NCI-H1105 treated with DMSO at 0.1 percent for 48 hours (cell line): ENCODE measurements at regions not wholly inside any gene's neighbourhood (a gene's known extent, or its start where the extent isn't known, plus 50 kb on each side); places are given as distances from the start of the nearest gene placed in this dataset.
A peak's percentile ranks its signal among the peaks of the same experiment; 100 is the strongest.
"Not testable (repeated sequence)": the region's sequence is repeated elsewhere in the genome, so short reads cannot be mapped to it uniquely, and the experiment has no call there.

Experiments
- DNase-seq: peaks from one replicate; lab custom pipeline; 2025; lab: John Stamatoyannopoulos, UW

DNA sequence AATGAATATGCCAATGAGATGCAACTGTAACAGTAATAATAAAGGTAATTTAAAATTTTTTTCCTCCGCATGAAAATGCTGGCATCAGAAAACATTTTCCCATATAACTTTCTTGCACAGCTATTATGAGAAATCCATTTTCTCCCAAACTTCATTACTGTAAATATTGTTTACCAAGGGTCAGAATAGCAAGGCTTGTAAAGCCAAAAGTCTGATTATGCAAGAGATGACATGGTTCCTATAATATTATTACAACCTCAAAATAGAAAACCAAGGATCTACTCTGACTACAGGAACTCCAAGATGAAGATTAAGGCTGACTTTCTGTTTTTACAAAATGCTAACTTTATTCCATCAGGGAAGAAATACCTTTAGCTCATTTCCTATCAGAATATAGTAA lies 162.7 kb upstream of the CDK1 start:
- DNase-seq: no peak

DNA sequence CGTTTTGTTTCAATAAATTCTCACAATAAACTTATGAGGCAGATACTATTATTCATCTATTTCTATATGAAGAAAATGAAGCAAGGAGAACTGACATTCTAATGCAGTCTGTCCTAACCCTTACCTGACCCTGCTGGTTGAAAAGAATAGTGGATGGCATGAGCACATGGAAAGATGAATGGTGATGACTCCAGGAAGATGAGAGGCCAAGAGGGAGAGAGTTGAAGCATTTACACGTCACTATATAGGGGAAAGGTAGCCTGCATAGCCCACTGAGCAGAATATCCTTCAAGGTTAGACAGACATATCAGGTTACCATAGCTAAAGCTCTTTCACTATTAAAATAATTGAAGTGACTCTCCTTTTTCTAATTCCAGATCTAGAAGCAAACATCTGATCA lies 163.9 kb upstream of the CDK1 start:
- DNase-seq: no peak

GRCh38 chr10:60613434-60613833 lies 164.8 kb upstream of the CDK1 start:
- no peak for DNase-seq

- no peak for DNase-seq
Observed at GRCh38 chr10:60611291-60611747, 167.0 kb upstream of the CDK1 start.

DNA sequence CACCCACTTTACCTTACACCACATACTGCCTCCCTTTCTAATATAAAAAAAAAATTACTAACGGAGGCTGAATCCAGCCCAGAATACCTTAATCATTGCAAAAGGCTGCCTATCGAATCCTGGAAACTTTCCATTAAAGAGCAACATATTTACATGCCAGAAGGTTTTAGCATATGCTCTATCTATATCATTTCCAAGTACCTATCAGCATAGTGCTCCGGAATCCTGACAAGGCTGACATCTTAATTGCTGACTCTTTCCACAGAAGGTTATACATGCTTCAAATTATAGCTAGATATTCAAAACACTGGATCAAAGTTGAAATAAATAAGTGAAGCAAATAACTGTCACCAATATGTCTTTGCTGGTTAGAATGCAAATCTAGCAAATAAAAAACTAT lies 170.9 kb upstream of the CDK1 start:
- no peak for DNase-seq

- no peak for DNase-seq
Observed at GRCh38 chr10:60606343-60607080, 171.8 kb upstream of the CDK1 start.

DNA sequence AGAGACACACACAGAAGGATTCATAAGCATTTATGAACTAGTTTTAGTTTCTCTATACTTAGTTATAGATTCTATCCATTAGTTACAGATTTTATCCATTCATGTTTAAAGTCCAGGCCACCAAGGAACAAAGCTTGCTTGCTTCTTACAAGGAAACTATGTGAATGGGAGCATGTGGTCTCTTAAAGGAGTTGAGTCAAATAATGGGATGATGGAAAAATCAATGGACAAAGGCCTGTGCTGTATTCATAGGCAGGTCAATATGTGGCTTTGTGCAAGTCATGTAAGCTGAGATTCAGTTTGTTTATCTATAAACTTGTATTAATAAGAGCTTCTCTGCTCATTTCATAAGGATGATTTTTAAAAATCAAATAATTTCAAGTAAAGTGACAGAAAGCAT lies 172.8 kb upstream of the CDK1 start:
- no peak for DNase-seq

GRCh38 chr10:60604342-60604741 lies 173.9 kb upstream of the CDK1 start:
- no peak for DNase-seq

- DNase-seq: no peak
Observed at GRCh38 chr10:60597513-60597912, 180.8 kb upstream of the CDK1 start.

DNA sequence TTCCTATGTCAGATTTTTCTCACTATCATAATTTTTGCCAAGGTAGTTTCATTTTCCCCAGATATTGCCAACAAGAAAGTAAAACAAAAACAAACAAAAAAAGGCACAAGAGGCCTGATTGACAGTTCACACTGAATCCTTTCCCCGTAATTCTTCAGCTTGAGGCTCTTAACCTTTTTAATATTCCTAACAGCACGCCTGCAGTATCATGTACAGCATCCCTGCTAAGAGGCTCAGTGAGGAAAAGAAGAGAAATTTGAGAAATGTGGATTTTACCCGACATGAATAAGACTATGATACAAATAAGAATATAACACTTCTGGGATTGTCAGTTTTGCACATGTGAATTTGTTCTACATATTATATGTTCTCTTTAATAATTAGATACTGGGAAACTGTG lies 182.4 kb upstream of the CDK1 start:
- DNase-seq: no peak

GRCh38 chr10:60594476-60595051 lies 183.7 kb upstream of the CDK1 start:
- no peak for DNase-seq

DNA sequence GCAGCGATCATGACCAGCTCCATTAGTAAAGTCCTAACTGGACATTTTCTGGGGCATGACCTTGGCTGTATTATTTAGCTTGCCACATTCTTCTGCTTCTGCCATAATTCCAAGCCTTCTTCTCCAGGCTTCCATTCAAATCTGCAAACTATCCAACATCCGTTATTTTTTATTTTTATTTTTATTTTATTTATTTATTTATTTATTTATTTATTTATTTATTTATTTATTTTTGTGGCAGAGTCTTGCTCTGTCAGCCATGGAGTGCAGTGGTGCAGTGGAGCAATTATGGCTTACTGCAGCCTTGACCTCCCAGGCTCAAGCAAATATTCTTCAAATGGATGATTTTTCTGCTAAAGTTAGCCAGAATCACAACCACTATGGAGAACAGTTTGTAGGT lies 187.2 kb upstream of the CDK1 start:
- no peak for DNase-seq

DNA sequence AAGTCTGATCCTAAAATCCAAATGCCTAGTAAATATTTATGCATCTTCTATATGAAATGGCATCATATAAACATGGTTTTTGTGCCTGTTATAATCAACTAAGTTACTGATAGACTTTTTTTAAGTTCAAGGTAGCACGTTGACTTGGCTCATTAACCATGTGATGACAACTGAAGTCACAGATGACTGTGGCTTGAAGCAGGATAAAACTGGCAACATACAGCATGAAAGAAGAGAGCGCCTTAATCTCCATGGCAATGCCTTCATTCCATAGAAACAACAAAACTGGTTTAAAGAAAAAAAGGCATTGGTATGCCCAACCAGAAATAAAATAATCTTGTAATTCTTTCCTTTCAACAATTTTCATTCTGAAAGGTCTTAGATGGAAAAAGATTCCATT lies 188.9 kb upstream of the CDK1 start:
- no peak for DNase-seq

DNA sequence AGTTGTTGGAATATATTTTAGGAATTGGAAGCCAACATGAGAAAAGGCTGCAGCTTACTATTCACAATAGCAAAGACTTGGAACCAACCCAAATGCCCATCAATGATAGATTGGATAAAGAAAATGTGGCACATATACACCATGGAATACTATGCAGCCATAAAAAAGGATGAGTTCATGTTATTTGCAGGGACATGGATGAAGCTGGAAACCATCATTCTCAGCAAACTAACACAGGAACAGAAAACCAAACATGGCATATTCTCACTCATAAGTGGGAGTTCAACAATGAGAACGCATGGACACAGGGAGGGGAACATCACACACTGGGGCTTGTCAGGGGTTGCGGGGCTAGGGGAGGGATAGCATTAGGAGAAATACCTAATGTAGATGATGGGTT lies 192.1 kb upstream of the ANK3 start:
- DNase-seq: not testable (repeated sequence)

DNA sequence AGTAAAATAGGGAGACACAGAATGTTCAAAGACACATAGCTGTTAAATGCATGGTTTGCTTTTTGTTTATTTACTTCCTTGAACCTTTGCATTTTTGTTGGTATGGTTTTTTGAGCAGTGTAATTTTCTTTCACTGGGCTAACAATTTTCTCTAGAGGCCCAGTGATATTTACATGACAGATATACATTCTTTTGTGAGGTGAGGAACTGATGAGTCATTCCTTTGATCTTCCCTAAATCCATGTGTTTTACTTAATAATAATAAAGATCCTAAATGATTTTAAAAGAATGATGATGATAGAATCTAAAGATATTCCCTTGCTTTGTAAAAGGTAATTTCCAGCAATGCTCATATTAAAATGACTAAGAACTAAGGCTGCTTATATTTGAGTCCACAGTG lies 188.5 kb upstream of the ANK3 start:
- no peak for DNase-seq

GRCh38 chr10:60576130-60577069 lies 186.7 kb upstream of the ANK3 start:
- no peak for DNase-seq

DNA sequence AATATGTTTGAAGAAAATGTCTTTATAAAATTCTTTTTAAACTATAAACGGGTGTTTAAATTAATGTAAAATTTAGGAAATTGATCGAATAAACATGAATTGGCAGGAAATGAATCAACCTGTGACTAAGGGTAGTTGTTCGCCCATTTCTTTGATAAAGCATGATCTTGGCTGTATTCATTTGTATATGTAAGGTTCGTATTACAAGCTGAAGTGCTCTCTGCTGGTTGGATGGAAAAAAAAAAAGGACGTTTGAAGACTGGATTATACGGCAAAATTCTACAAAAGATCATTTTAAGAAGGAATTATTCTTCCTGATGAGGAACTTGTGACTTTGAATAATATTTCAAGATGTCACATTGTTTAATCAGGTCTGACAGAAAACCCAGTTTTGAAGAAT lies 185.4 kb upstream of the ANK3 start:
- no peak for DNase-seq

GRCh38 chr10:60574388-60574787 lies 184.7 kb upstream of the ANK3 start:
- DNase-seq: no peak

GRCh38 chr10:60573336-60573735 lies 183.7 kb upstream of the ANK3 start:
- DNase-seq: no peak

- peak; percentile 29 for DNase-seq
Observed at GRCh38 chr10:60572511-60573194, 183.0 kb upstream of the ANK3 start.

DNA sequence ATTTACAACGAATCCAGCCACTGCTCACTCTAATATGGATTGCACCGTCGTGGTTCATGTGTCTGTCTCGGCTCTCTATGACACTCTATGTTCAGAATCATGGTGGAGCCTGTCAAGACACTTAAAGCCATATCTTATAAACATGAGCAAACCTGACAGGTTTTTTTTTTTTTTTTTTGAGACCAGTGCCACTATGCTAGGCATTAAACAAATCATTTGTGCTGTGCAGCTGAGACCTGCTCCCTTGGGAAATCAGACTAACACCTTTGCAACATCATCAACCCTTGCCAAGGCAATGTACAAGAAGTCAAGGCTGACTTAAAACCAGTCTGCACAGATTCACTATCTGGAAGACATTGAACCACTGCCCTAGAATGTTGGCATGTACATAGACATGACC lies 181.2 kb upstream of the ANK3 start:
- no peak for DNase-seq

- no peak for DNase-seq
Observed at GRCh38 chr10:60570272-60570865, 180.7 kb upstream of the ANK3 start.
